NT2/D1 (cell line): ENCODE measurements at regions not wholly inside any gene's neighbourhood (a gene's known extent, or its start where the extent isn't known, plus 50 kb on each side); places are given as distances from the start of the nearest gene placed in this dataset.

Source experiments
- SUZ12 ChIP-seq: IDR thresholded peaks from 2 replicates; pipeline ENCODE4 v1.6.1; 2011; ENCODE audit not compliant: insufficient read length, insufficient read depth; ENCODE audit errors: extremely low read depth
- YY1 ChIP-seq: IDR thresholded peaks from 2 replicates; pipeline ENCODE4 v1.6.1; 2011; ENCODE audit not compliant: insufficient read length, insufficient read depth

GRCh38 chr12:13358391-13358905, 161.9 kb downstream of the EMP1 start:
- TF ChIP-seq SUZ12, result no peak
- TF ChIP-seq YY1, result no peak
